ENCODE measurements at regions not wholly inside any gene's neighbourhood (a gene's known extent, or its start where the extent isn't known, plus 50 kb on each side); places are given as distances from the start of the nearest gene placed in this dataset.
"Not testable (repeated sequence)": the region's sequence is repeated elsewhere in the genome, so short reads cannot be mapped to it uniquely, and the experiment has no call there.

DNA sequence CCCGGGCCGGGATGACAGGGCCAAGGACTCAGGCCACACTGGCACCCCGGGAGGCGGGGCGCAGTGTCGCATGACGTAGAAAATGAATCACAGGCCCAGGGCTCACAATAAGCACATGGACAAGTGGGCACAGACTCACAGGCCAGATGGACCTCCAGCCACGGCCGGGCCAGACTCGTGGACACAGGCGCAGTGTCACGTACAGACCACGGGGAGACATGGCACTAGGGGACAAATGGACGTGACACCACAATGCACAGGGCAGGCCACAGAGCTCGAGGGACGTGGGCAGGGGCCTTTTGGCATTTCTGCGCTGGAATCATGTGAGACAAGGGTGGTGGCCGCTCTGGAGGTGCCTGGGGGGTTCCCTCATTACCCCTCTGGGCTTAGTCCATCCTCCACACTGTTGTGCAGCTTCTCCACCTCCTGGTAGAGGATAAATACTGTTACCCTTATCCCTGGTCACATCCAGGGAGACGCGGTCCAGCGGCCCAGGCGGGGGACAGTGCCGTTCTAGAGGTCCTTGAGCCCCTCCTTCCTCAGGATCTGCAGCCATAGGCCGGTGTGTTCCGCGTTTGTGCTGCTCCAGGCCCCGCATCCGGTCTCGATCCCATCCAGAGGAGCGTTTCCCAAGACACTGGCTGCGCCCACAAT lies 649.8 kb upstream of the ZNF722 start:
- H3K27me3 ChIP-seq (ENCODE audit: control insufficient read depth, insufficient read depth, low read length); H2AK5ac ChIP-seq (ENCODE audit: low read depth, low read length); H3K27ac ChIP-seq (ENCODE audit: insufficient read depth, low read length); H3K36me3 ChIP-seq (ENCODE audit: control insufficient read depth, insufficient read depth, low read length); H4K8ac ChIP-seq (ENCODE audit: low read depth in 2 of 2, low read length in 2 of 2); H2AFZ ChIP-seq (replicated peaks; ENCODE audit: low read length, poor library complexity); H3K4me1 ChIP-seq (ENCODE audit: control insufficient read depth, insufficient read depth, low read length); H4K20me1 ChIP-seq (ENCODE audit: insufficient read depth, low read length); H3K4ac ChIP-seq (ENCODE audit: low read depth, low read length); H3K23ac ChIP-seq (ENCODE audit: low read depth, low read length); H2BK120ac ChIP-seq (ENCODE audit: low read depth, low read length); H2BK5ac ChIP-seq (ENCODE audit: low read depth, low read length, poor library complexity, severe bottlenecking); BruUV-seq (replicated peaks); H2BK20ac ChIP-seq (ENCODE audit: low read depth, low read length); H3K18ac ChIP-seq (ENCODE audit: low read depth, low read length); in situ Hi-C loops (cut with MboI; ENCODE audit: low sequenced_read_pairs); intact Hi-C loops (cut with micrococcal nuclease); H2BK15ac ChIP-seq (ENCODE audit: low read depth, low read length); H3K14ac ChIP-seq (replicated peaks; ENCODE audit: low read depth, low read length); H4K91ac ChIP-seq (ENCODE audit: insufficient read depth, low read depth, low read length); H3K9me1 ChIP-seq (ENCODE audit: insufficient read depth, low read length); H4K5ac ChIP-seq (ENCODE audit: low read depth, low read length); DNase-seq; H2AK9ac ChIP-seq (replicated peaks; ENCODE audit: low read depth, low read length, poor library complexity); H3K4me3 ChIP-seq (ENCODE audit: insufficient read depth, low read depth, low read length); H3K4me2 ChIP-seq (ENCODE audit: low read depth, low read length); H3K56ac ChIP-seq (ENCODE audit: extremely low read depth, insufficient read depth, low read length); dilution Hi-C loops (cut with HindIII; ENCODE audit: low sequenced_read_pairs, unreplicated experiment); POLR2A ChIA-PET (ENCODE audit: unreplicated experiment); H3K9ac ChIP-seq (ENCODE audit: low read depth, low read length); CTCF ChIA-PET; ATAC-seq (ENCODE audit: low read depth); H3K9me3 ChIP-seq (ENCODE audit: control insufficient read depth, insufficient read depth, low read length); H3K79me1 ChIP-seq (ENCODE audit: low read depth in 1 of 2, low read length in 2 of 2): not testable (repeated sequence)
- WGBS, 2 experiments (ENCODE audit: extremely low coverage in 2 of 2, insufficient read length in 1 of 2), result no CpG with 5 or more reads among the region's 31 CpGs
